Activated CD8-positive, alpha-beta T cell treated with anti-CD3 and anti-CD28 coated beads, Interleukin-2, amount 10 ng/mL, durations not matched to agents 7 days and 5 days (primary cell): ENCODE measurements at regions not wholly inside any gene's neighbourhood (a gene's known extent, or its start where the extent isn't known, plus 50 kb on each side); places are given as distances from the start of the nearest gene placed in this dataset.
A peak's percentile ranks its signal among the peaks of the same experiment; 100 is the strongest.

Experiments used
- ATAC-seq: fragments of 150-1000 bp; cut with Tn5 transposase; one replicate; pipeline ENCODE4 v1.10.0; 2021; ENCODE audit warnings: moderate library complexity
- CTCF ChIA-PET: fragments of 350-600 bp; sonication (Branson Sonifier 250); formaldehyde crosslinking; loops from one replicate; lab custom pipeline; 2021; ENCODE audit warnings: antibody characterized with exemption; lab: Charles Lee
- POLR2A ChIA-PET: fragments of 350-600 bp; sonication (Branson Sonifier 250); formaldehyde crosslinking; loops from one replicate; lab custom pipeline; 2021; ENCODE audit warnings: antibody characterized with exemption; lab: Charles Lee
- DNase-seq: peaks from one replicate; pipeline ENCODE4 v3.0.0-alpha.2; 2020
- H3K27ac Mint-ChIP-seq: one replicate; pipeline ENCODE4 v1.8.0; 2021; ENCODE audit warnings: mild to moderate bottlenecking, mixed read lengths
- H3K27me3 Mint-ChIP-seq: one replicate; pipeline ENCODE4 v1.8.0; 2021; ENCODE audit warnings: low read depth, mixed read lengths
- H3K36me3 Mint-ChIP-seq: one replicate; pipeline ENCODE4 v1.8.0; 2021; ENCODE audit warnings: low read depth, mixed read lengths
- H3K4me1 Mint-ChIP-seq: one replicate; pipeline ENCODE4 v1.8.0; 2021; ENCODE audit warnings: low read depth, mixed read lengths
- H3K4me3 Mint-ChIP-seq: one replicate; pipeline ENCODE4 v1.8.0; 2021; ENCODE audit warnings: mild to moderate bottlenecking, mixed read lengths
- H3K9me3 Mint-ChIP-seq: one replicate; pipeline ENCODE4 v1.8.0; 2022; ENCODE audit warnings: mixed read lengths; ENCODE audit not compliant: insufficient read depth

GRCh38 chr14:61877035-61877390, 114.8 kb downstream of the SNAPC1 start:
- H3K27me3 Mint-ChIP-seq: peaks cover 63% of the 10 kb centered on the region

GRCh38 chr14:61877768-61878167, 115.5 kb downstream of the SNAPC1 start:
- Mint-ChIP-seq H3K36me3 (no peaks in the 10 kb centered on the region), H3K4me3 (no peak overlapping the region), H3K27ac (no peak overlapping the region), H3K9me3 (no peaks in the 10 kb centered on the region), H3K27me3 (peaks cover 63% of the 10 kb centered on the region), H3K4me1 (no peaks in the 10 kb centered on the region)
- DNase-seq (no peak), ATAC-seq (no peak)
- ChIA-PET POLR2A (no interaction called here), CTCF (no interaction called here)

More at GRCh38 chr14:61877035-61877390, 114.8 kb downstream of the SNAPC1 start:
- CTCF ChIA-PET: interaction anchor here (1.0 kb wide), 1 partner anchor 16 kb away, joined by 3 read pairs; no protein-coding TSS in a partner anchor
- Mint-ChIP-seq H3K27ac (no peak overlapping the region), H3K9me3 (no peaks in the 10 kb centered on the region), H3K4me1 (no peaks in the 10 kb centered on the region), H3K4me3 (no peak overlapping the region), H3K36me3 (no peaks in the 10 kb centered on the region)
- POLR2A ChIA-PET: no interaction called here
- DNase-seq (no peak), ATAC-seq (no peak)

- no peak for ATAC-seq
- Mint-ChIP-seq H3K4me3 (no peak overlapping the region), H3K27me3 (peaks cover 62% of the 10 kb centered on the region), H3K36me3 (no peaks in the 10 kb centered on the region), H3K27ac (no peak overlapping the region), H3K9me3 (no peaks in the 10 kb centered on the region), H3K4me1 (no peaks in the 10 kb centered on the region)
- ChIA-PET POLR2A (no interaction called here), CTCF (interaction anchor here (1.2 kb wide), 2 partner anchors 16 to 18 kb away, joined by 4 read pairs; no protein-coding TSS in a partner anchor)
- no peak for DNase-seq
Measured at GRCh38 chr14:61878931-61879330, 116.7 kb downstream of the SNAPC1 start.

- no peak for ATAC-seq
- H3K27ac Mint-ChIP-seq: no peak overlapping the region
- H3K36me3 Mint-ChIP-seq: no peaks in the 10 kb centered on the region
- H3K27me3 Mint-ChIP-seq: peaks cover 60% of the 10 kb centered on the region
- no peak for DNase-seq
- H3K9me3 Mint-ChIP-seq: no peaks in the 10 kb centered on the region
- H3K4me1 Mint-ChIP-seq: no peaks in the 10 kb centered on the region
- ChIA-PET CTCF (no interaction called here), POLR2A (no interaction called here)
- no peak overlapping the region for H3K4me3 Mint-ChIP-seq
Measured at GRCh38 chr14:61881046-61881445, 118.8 kb downstream of the SNAPC1 start.

- no peak for ATAC-seq
- ChIA-PET CTCF (interaction anchor here (1.5 kb wide), 1 partner anchor 9 kb away, joined by 8 read pairs; no protein-coding TSS in a partner anchor), POLR2A (no interaction called here)
Measured at GRCh38 chr14:61884711-61885110, 122.5 kb downstream of the SNAPC1 start.

GRCh38 chr14:61885203-61885961, 123.2 kb downstream of the SNAPC1 start:
- H3K36me3 Mint-ChIP-seq: peaks cover 11% of the 10 kb centered on the region
- peaks cover 34% of the 10 kb centered on the region for H3K27me3 Mint-ChIP-seq
- ChIA-PET CTCF (interaction anchor here (0.6 to 1.5 kb wide), 2 partner anchors 9 to 516 kb away, joined by 4 to 8 read pairs; no protein-coding TSS in a partner anchor), POLR2A (no interaction called here)
- peaks cover 6% of the 10 kb centered on the region for H3K9me3 Mint-ChIP-seq
- no peak overlapping the region for H3K4me3 Mint-ChIP-seq
- DNase-seq: no peak
- no peak overlapping the region for H3K27ac Mint-ChIP-seq
- ATAC-seq: no peak
- peaks cover 14% of the 10 kb centered on the region for H3K4me1 Mint-ChIP-seq

More at GRCh38 chr14:61884711-61885110, 122.5 kb downstream of the SNAPC1 start:
- Mint-ChIP-seq H3K36me3 (peaks cover 9% of the 10 kb centered on the region), H3K27ac (no peak overlapping the region), H3K4me3 (no peak overlapping the region), H3K9me3 (peaks cover 6% of the 10 kb centered on the region), H3K27me3 (peaks cover 41% of the 10 kb centered on the region), H3K4me1 (peaks cover 9% of the 10 kb centered on the region)
- no peak for DNase-seq

GRCh38 chr14:61887628-61888027, 125.4 kb downstream of the SNAPC1 start:
- Mint-ChIP-seq H3K9me3 (peaks cover 6% of the 10 kb centered on the region), H3K4me1 (peaks cover 17% of the 10 kb centered on the region), H3K36me3 (peaks cover 11% of the 10 kb centered on the region), H3K27me3 (peaks cover 27% of the 10 kb centered on the region), H3K27ac (no peak overlapping the region), H3K4me3 (no peak overlapping the region)
- ChIA-PET CTCF (interaction anchor here (0.9 to 1.2 kb wide), 2 partner anchors 50 to 239 kb away, joined by 3 read pairs; no protein-coding TSS in a partner anchor), POLR2A (no interaction called here)
- no peak for DNase-seq
- ATAC-seq: no peak

- H3K27ac Mint-ChIP-seq: peak overlapping the region; percentile 86
- POLR2A ChIA-PET: no interaction called here
- H3K36me3 Mint-ChIP-seq: peaks cover 11% of the 10 kb centered on the region
- peaks cover 24% of the 10 kb centered on the region for H3K27me3 Mint-ChIP-seq
- peak overlapping the region; percentile 40 for H3K4me3 Mint-ChIP-seq
- DNase-seq: peak; percentile 46
- H3K4me1 Mint-ChIP-seq: peaks cover 17% of the 10 kb centered on the region
- CTCF ChIA-PET: interaction anchor here (0.9 to 4.0 kb wide), 4 partner anchors 12 to 1135 kb away, joined by 3 to 19 read pairs (median 4); no protein-coding TSS in a partner anchor
- ATAC-seq: peak; percentile 96
- peaks cover 6% of the 10 kb centered on the region for H3K9me3 Mint-ChIP-seq
Measured at GRCh38 chr14:61889914-61890351, 127.7 kb downstream of the SNAPC1 start.

GRCh38 chr14:61891170-61891569, 128.9 kb downstream of the SNAPC1 start:
- H3K9me3 Mint-ChIP-seq: peaks cover 6% of the 10 kb centered on the region
- H3K27me3 Mint-ChIP-seq: peaks cover 20% of the 10 kb centered on the region
- CTCF ChIA-PET: interaction anchor here (4.0 kb wide), 1 partner anchor 235 kb away, joined by 19 read pairs; no protein-coding TSS in a partner anchor
- H3K4me1 Mint-ChIP-seq: peaks cover 17% of the 10 kb centered on the region
- ATAC-seq: no peak
- POLR2A ChIA-PET: no interaction called here
- H3K27ac Mint-ChIP-seq: no peak overlapping the region
- H3K36me3 Mint-ChIP-seq: peaks cover 11% of the 10 kb centered on the region
- no peak overlapping the region for H3K4me3 Mint-ChIP-seq
- no peak for DNase-seq

GRCh38 chr14:61891810-61892209, 129.6 kb downstream of the SNAPC1 start:
- ChIA-PET POLR2A (no interaction called here), CTCF (interaction anchor here (4.0 kb wide), 1 partner anchor 235 kb away, joined by 19 read pairs; no protein-coding TSS in a partner anchor)
- Mint-ChIP-seq H3K27ac (no peak overlapping the region), H3K9me3 (peaks cover 6% of the 10 kb centered on the region), H3K4me1 (peaks cover 17% of the 10 kb centered on the region), H3K27me3 (peaks cover 16% of the 10 kb centered on the region), H3K4me3 (no peak overlapping the region), H3K36me3 (peaks cover 11% of the 10 kb centered on the region)
- DNase-seq: no peak
- ATAC-seq: no peak

- Mint-ChIP-seq H3K4me3 (no peak overlapping the region), H3K4me1 (peaks cover 17% of the 10 kb centered on the region), H3K27ac (no peak overlapping the region), H3K36me3 (peaks cover 11% of the 10 kb centered on the region), H3K9me3 (peaks cover 6% of the 10 kb centered on the region), H3K27me3 (peaks cover 30% of the 10 kb centered on the region)
- no peak for DNase-seq
- POLR2A ChIA-PET: no interaction called here
- ATAC-seq: no peak
- CTCF ChIA-PET: interaction anchor here (0.7 to 3.6 kb wide), 8 partner anchors 9 to 417 kb away, joined by 3 to 41 read pairs (median 4); no protein-coding TSS in a partner anchor
Measured at GRCh38 chr14:61893371-61893940, 131.2 kb downstream of the SNAPC1 start.
